IMR-90 (cell line): ENCODE measurements at regions not wholly inside any gene's neighbourhood (a gene's known extent, or its start where the extent isn't known, plus 50 kb on each side); places are given as distances from the start of the nearest gene placed in this dataset.

Experiments used
- CEBPB ChIP-seq: IDR thresholded peaks from 2 replicates; pipeline ENCODE4 v1.6.1; 2012; ENCODE audit warnings: low read depth, low read length, improper control_type of control experiment
- CTCF ChIP-seq: conservative IDR thresholded peaks from 2 replicates; pipeline ENCODE4 v1.5.1; 2012; ENCODE audit warnings: mild to moderate bottlenecking, low read depth, low read length, improper control_type of control experiment
- ELK1 ChIP-seq: fragments of 150-350 bp; IDR thresholded peaks from 2 replicates; pipeline ENCODE4 v1.6.1; 2016; ENCODE audit warnings: low read depth, mild to moderate bottlenecking, low read length, moderate library complexity, borderline replicate concordance
- FOS ChIP-seq: fragments of 150-350 bp; IDR thresholded peaks from 2 replicates; pipeline ENCODE4 v1.6.1; 2016; ENCODE audit warnings: low read depth, low read length
- POLR2A ChIP-seq: IDR thresholded peaks from 2 replicates; pipeline ENCODE4 v1.6.1; 2012; ENCODE audit warnings: mild to moderate bottlenecking, low read depth, low read length
- RAD21 ChIP-seq: IDR thresholded peaks from 2 replicates; pipeline ENCODE4 v1.6.1; 2012; ENCODE audit warnings: low read length, improper control_type of control experiment
- RCOR1 ChIP-seq: IDR thresholded peaks from 2 replicates; pipeline ENCODE4 v1.6.1; 2012; ENCODE audit warnings: mild to moderate bottlenecking, low read length, improper control_type of control experiment; ENCODE audit not compliant: insufficient replicate concordance

- TF ChIP-seq CTCF (no peak), POLR2A (no peak), ELK1 (no peak), CEBPB (no peak), FOS (no peak), RCOR1 (no peak), RAD21 (no peak)
Measured at GRCh38 chr10:90204956-90205314, 503.5 kb downstream of the KIF20B start.
